ENCODE measurements at regions not wholly inside any gene's neighbourhood (a gene's known extent, or its start where the extent isn't known, plus 50 kb on each side); places are given as distances from the start of the nearest gene placed in this dataset.

- intact Hi-C loops (cut with DNase I): no loop called here
- 56 to 66% methylated on average over 2 of the region's 2 CpGs for WGBS, 2 donors
- TF ChIP-seq CTCF (IDR thresholded peaks at IDR 0.05): no peak
- TF ChIP-seq POLR2A (IDR thresholded peaks at IDR 0.05): no peak
- no peak overlapping the region for H3K27ac ChIP-seq
- H3K4me1 ChIP-seq: no peaks in the 10 kb centered on the region
- no peak overlapping the region for H3K4me3 ChIP-seq (replicated peaks in 1 of 3)
- H3K27me3 ChIP-seq: no peaks in the 10 kb centered on the region
- no peaks in the 10 kb centered on the region for H3K9me3 ChIP-seq
- DNase-seq: peak; percentile 8 to 17
- H3K36me3 ChIP-seq: no peaks in the 10 kb centered on the region
Measured at GRCh38 chr22:27564806-27565205, 236.8 kb downstream of the MN1 start.

DNA sequence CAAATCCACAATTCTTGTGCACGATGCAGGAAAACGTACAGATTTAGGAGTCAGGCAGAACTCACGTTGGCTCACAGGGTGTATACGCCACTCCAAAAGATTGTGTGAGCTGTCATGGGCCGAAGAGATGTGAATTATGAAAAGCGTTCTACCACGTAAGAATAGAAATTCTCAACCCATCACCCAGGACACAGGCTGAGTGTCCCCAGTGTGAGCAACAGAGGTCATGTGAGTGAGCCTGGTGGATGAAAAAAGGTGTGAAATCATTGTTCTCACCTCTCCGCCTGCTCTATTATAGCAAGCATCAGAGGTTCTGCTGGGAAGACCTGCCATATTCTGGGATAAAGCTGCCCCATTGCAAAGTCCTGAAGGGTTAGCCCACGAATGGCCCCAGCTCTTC lies 235.0 kb downstream of the MN1 start:
- Histone ChIP-seq H3K27ac (no peak overlapping the region), H3K4me3 (replicated peaks in 1 of 3) (no peak overlapping the region), H3K36me3 (no peaks in the 10 kb centered on the region), H3K4me1 (no peaks in the 10 kb centered on the region), H3K27me3 (no peaks in the 10 kb centered on the region), H3K9me3 (no peaks in the 10 kb centered on the region)
- no peak for DNase-seq
- TF ChIP-seq CTCF (IDR thresholded peaks at IDR 0.05) (no peak), POLR2A (IDR thresholded peaks at IDR 0.05) (no peak)
- WGBS, 2 donors: 89 to 92% methylated on average over 9 of the region's 9 CpGs
- intact Hi-C loops (cut with DNase I): no loop called here

DNA sequence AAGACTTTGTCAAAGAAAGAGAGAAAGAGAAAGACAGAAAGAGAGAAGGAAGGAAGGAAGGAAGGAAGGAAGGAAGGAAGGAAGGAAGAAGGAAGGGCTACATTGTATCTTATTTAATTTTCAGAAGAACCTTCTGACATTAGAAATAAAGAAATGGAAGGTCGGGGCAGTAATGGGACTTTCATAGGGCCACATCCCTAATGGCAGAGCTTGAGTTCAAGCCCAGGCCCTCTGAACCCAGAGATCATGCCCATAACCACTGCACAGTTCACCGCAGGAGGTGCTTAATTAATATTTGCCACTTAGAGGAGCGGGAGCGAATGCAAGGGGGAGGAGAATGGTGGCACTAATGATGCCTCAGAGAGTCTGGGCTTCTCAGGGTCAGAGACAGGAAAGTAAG lies 233.3 kb downstream of the MN1 start:
- Histone ChIP-seq H3K36me3 (no peaks in the 10 kb centered on the region), H3K27ac (no peak overlapping the region), H3K4me1 (no peaks in the 10 kb centered on the region), H3K4me3 (replicated peaks in 1 of 3) (no peak overlapping the region), H3K9me3 (no peaks in the 10 kb centered on the region), H3K27me3 (peaks cover 5% of the 10 kb centered on the region)
- no peak for TF ChIP-seq POLR2A (IDR thresholded peaks at IDR 0.05)
- no peak for TF ChIP-seq CTCF (IDR thresholded peaks at IDR 0.05)
- 46 to 68% methylated on average over 4 of the region's 4 CpGs for WGBS, 2 donors
- no peak for DNase-seq
- intact Hi-C loops (cut with DNase I): no loop called here

- Histone ChIP-seq H3K27ac (no peak overlapping the region), H3K9me3 (no peaks in the 10 kb centered on the region), H3K27me3 (peaks cover 5% of the 10 kb centered on the region), H3K4me3 (replicated peaks in 1 of 3) (no peak overlapping the region), H3K36me3 (no peaks in the 10 kb centered on the region), H3K4me1 (no peaks in the 10 kb centered on the region)
- TF ChIP-seq CTCF (IDR thresholded peaks at IDR 0.05): no peak
- no peak for DNase-seq
- WGBS, 2 donors: 35 to 36% methylated on average over 12 of the region's 12 CpGs
- intact Hi-C loops (cut with DNase I): no loop called here
Measured at GRCh38 chr22:27571463-27572277, 229.9 kb downstream of the MN1 start.

GRCh38 chr22:27572278-27572666 lies 229.3 kb downstream of the MN1 start:
- DNase-seq: no peak
- Histone ChIP-seq H3K27me3 (peaks cover 5% of the 10 kb centered on the region), H3K9me3 (no peaks in the 10 kb centered on the region), H3K4me1 (no peaks in the 10 kb centered on the region), H3K4me3 (replicated peaks in 1 of 3) (no peak overlapping the region), H3K27ac (no peak overlapping the region), H3K36me3 (no peaks in the 10 kb centered on the region)
- WGBS, 2 donors: 80 to 81% methylated on average over 2 of the region's 2 CpGs
- no peak for TF ChIP-seq POLR2A (IDR thresholded peaks at IDR 0.05)
- no peak for TF ChIP-seq CTCF (IDR thresholded peaks at IDR 0.05)
- intact Hi-C loops (cut with DNase I): no loop called here
